Endothelial cell (in vitro differentiated cells): ENCODE measurements at regions not wholly inside any gene's neighbourhood (a gene's known extent, or its start where the extent isn't known, plus 50 kb on each side); places are given as distances from the start of the nearest gene placed in this dataset.

Experiments used
- DNase-seq: peaks from one replicate; pipeline ENCODE4 v3.0.0; 2021; ENCODE audit warnings: low spot score
- H3K27ac Mint-ChIP-seq: one replicate; pipeline ENCODE4 v1.8.0; 2021; ENCODE audit warnings: mixed read lengths, inconsistent platforms; ENCODE audit not compliant: unreplicated experiment
- H3K27me3 Mint-ChIP-seq: one replicate; pipeline ENCODE4 v1.8.0; 2021; ENCODE audit warnings: mild to moderate bottlenecking, moderate library complexity, mixed read lengths, inconsistent platforms; ENCODE audit not compliant: unreplicated experiment
- H3K36me3 Mint-ChIP-seq: one replicate; pipeline ENCODE4 v1.8.0; 2021; ENCODE audit warnings: mild to moderate bottlenecking, low read depth, mixed read lengths, inconsistent platforms; ENCODE audit not compliant: unreplicated experiment
- H3K4me1 Mint-ChIP-seq: one replicate; pipeline ENCODE4 v1.8.0; 2021; ENCODE audit warnings: mild to moderate bottlenecking, mixed read lengths, inconsistent platforms; ENCODE audit not compliant: unreplicated experiment
- H3K4me3 Mint-ChIP-seq: one replicate; pipeline ENCODE4 v1.8.0; 2021; ENCODE audit warnings: mild to moderate bottlenecking, mixed read lengths, inconsistent platforms; ENCODE audit not compliant: unreplicated experiment
- H3K9me3 Mint-ChIP-seq: one replicate; pipeline ENCODE4 v1.8.0; 2021; ENCODE audit warnings: mixed read lengths, inconsistent platforms; ENCODE audit not compliant: unreplicated experiment
- CTCF ChIP-seq: fragments of 200-600 bp; sonication (generic); IDR thresholded peaks from one replicate; pipeline ENCODE4 v1.5.0; 2021; ENCODE audit warnings: antibody characterized with exemption; ENCODE audit not compliant: unreplicated experiment

GRCh38 chr18:77520767-77521166, 271.1 kb downstream of the GALR1 start:
- Mint-ChIP-seq H3K27ac (no peak overlapping the region), H3K27me3 (no peaks in the 10 kb centered on the region), H3K9me3 (no peaks in the 10 kb centered on the region), H3K4me3 (no peak overlapping the region), H3K36me3 (no peaks in the 10 kb centered on the region), H3K4me1 (no peaks in the 10 kb centered on the region)
- TF ChIP-seq CTCF: no peak
- DNase-seq: no peak

GRCh38 chr18:77522051-77522675, 272.5 kb downstream of the GALR1 start:
- Mint-ChIP-seq H3K27me3 (peaks cover 4% of the 10 kb centered on the region), H3K4me1 (no peaks in the 10 kb centered on the region), H3K4me3 (no peak overlapping the region), H3K27ac (no peak overlapping the region), H3K36me3 (no peaks in the 10 kb centered on the region), H3K9me3 (no peaks in the 10 kb centered on the region)
- TF ChIP-seq CTCF: no peak
- DNase-seq: no peak

- no peaks in the 10 kb centered on the region for H3K4me1 Mint-ChIP-seq
These were observed 275.3 kb downstream of the GALR1 start for GRCh38 chr18:77524909-77525308.

GRCh38 chr18:77526962-77527361, 277.3 kb downstream of the GALR1 start:
- Mint-ChIP-seq H3K27ac (no peak overlapping the region), H3K36me3 (no peaks in the 10 kb centered on the region), H3K4me3 (no peak overlapping the region), H3K27me3 (peaks cover 8% of the 10 kb centered on the region), H3K4me1 (no peaks in the 10 kb centered on the region), H3K9me3 (peaks cover 4% of the 10 kb centered on the region)
- no peak for TF ChIP-seq CTCF
- no peak for DNase-seq

More at GRCh38 chr18:77524909-77525308, 275.3 kb downstream of the GALR1 start:
- Mint-ChIP-seq H3K4me3 (no peak overlapping the region), H3K27ac (no peak overlapping the region), H3K36me3 (no peaks in the 10 kb centered on the region), H3K9me3 (peaks cover 4% of the 10 kb centered on the region), H3K27me3 (peaks cover 8% of the 10 kb centered on the region)
- TF ChIP-seq CTCF: no peak
- no peak for DNase-seq

- no peak for TF ChIP-seq CTCF
- no peak overlapping the region for H3K27ac Mint-ChIP-seq
- no peaks in the 10 kb centered on the region for H3K36me3 Mint-ChIP-seq
- peaks cover 4% of the 10 kb centered on the region for H3K9me3 Mint-ChIP-seq
- DNase-seq: no peak
- no peak overlapping the region for H3K4me3 Mint-ChIP-seq
- peaks cover 10% of the 10 kb centered on the region for H3K27me3 Mint-ChIP-seq
- H3K4me1 Mint-ChIP-seq: no peaks in the 10 kb centered on the region
These were observed 279.2 kb downstream of the GALR1 start for GRCh38 chr18:77528872-77529271.
